K562 (cell line): ENCODE measurements at regions not wholly inside any gene's neighbourhood (a gene's known extent, or its start where the extent isn't known, plus 50 kb on each side); places are given as distances from the start of the nearest gene placed in this dataset.

ENCODE experiments used
- ATAC-seq: fragments of 200-7000 bp; cut with Tn5 transposase; 3 replicates; pipeline ENCODE4 v1.9.1; 2020; ENCODE audit warnings: moderate library complexity
- BruUV-seq: library from RNA; stranded (reverse); fragments of 400-500 nt; replicated peaks from 2 replicates; lab custom pipeline; 2021; lab: Mats Ljungman, UMichigan
- CTCF ChIA-PET: fragments of 300-600 bp; formaldehyde crosslinking; extraction: SDS; loops from one replicate; lab custom pipeline; 2021; ENCODE audit warnings: low intra/inter-chr PET ratio; lab: Yijun Ruan, JAX
- POLR2A ChIA-PET: fragments of 300-600, 350-650 bp; sonication (Branson Sonifier 250); formaldehyde crosslinking; extraction: SDS; loops from one replicate; lab custom pipeline; 2021; ENCODE audit warnings: antibody characterized with exemption, inconsistent platforms; lab: Yijun Ruan, JAX
- DNase-seq, 4 experiments: peaks; one replicate each; pipeline versions ENCODE4 v3.0.0 to v3.0.0-alpha.2; 2011 to 2018; ENCODE audit warnings: low spot score in 3 of 4, mixed read lengths in 3 of 4; ENCODE audit errors: extremely low read depth in 1 of 4
- FAIRE-seq: peaks from 2 replicates; lab custom pipeline; 2011; peaks lifted over from hg19 to GRCh38; lab: Jason Lieb, UNC
- H2AFZ ChIP-seq: 2 replicates; pipeline ENCODE4 v1.6.0; 2011; ENCODE audit warnings: low read depth, low read length, control low read depth, inconsistent platforms
- H3K27ac ChIP-seq: fragments of 200-600 bp; 3 replicates; pipeline ENCODE4 v1.8.0; 2011; ENCODE audit warnings: low read depth, mild to moderate bottlenecking, control low read depth, inconsistent platforms, low read length, moderate library complexity, mixed read lengths; ENCODE audit errors: extremely low read depth
- H3K27me3 ChIP-seq, 2 experiments: fragments of 300-600 bp in 1 of 2; 2 replicates in 1 of 2; 3 replicates in 1 of 2; pipeline versions ENCODE4 v1.6.0 to v1.8.0; 2011; ENCODE audit warnings: inconsistent platforms in 2 of 2, low read length in 2 of 2, mild to moderate bottlenecking in 1 of 2, mixed read lengths in 1 of 2, moderate library complexity in 1 of 2; ENCODE audit not compliant: control insufficient read depth in 2 of 2, insufficient read depth in 2 of 2
- H3K36me3 ChIP-seq: fragments of 300-600 bp; 3 replicates; pipeline ENCODE4 v1.8.0; 2011; ENCODE audit warnings: mild to moderate bottlenecking, low read length, inconsistent platforms; ENCODE audit not compliant: control insufficient read depth, insufficient read depth
- H3K4me1 ChIP-seq, 2 experiments: fragments of 200-600 bp in 1 of 2; replicated peaks in 1 of 2; 2 replicates in 1 of 2; 3 replicates in 1 of 2; pipeline versions ENCODE4 v1.5.1 to v1.8.0; 2011; ENCODE audit warnings: inconsistent platforms in 2 of 2, low read length in 2 of 2, mild to moderate bottlenecking in 1 of 2, mixed read lengths in 1 of 2, moderate library complexity in 1 of 2; ENCODE audit not compliant: control insufficient read depth in 2 of 2, insufficient read depth in 2 of 2
- H3K4me2 ChIP-seq: 2 replicates; pipeline ENCODE4 v1.6.1; 2011; ENCODE audit warnings: low read length, control low read depth, inconsistent platforms, mixed read lengths; ENCODE audit not compliant: insufficient read depth
- H3K4me3 ChIP-seq: fragments of 200-600 bp; sonication (generic), shearing (Covaris generic); 2 replicates; pipeline ENCODE4 v1.5.1; 2016; ENCODE audit warnings: control low read depth, inconsistent platforms
- H3K79me2 ChIP-seq: fragments of 200-600 bp; 3 replicates; pipeline ENCODE4 v1.8.0; 2011; ENCODE audit warnings: low read length, inconsistent platforms; ENCODE audit not compliant: control insufficient read depth, insufficient read depth
- H3K9ac ChIP-seq, 2 experiments: 2 replicates each; pipeline versions ENCODE4 v1.6.0 to v1.6.1; 2011; ENCODE audit warnings: low read depth in 2 of 2, low read length in 2 of 2, control low read depth in 1 of 2, inconsistent platforms in 1 of 2, mild to moderate bottlenecking in 1 of 2, mixed read lengths in 1 of 2; ENCODE audit not compliant: insufficient read depth in 1 of 2
- H3K9me1 ChIP-seq: one replicate; pipeline ENCODE4 v1.6.0; 2011; ENCODE audit warnings: inconsistent platforms, mild to moderate bottlenecking, low read length, moderate library complexity; ENCODE audit not compliant: control insufficient read depth, insufficient read depth
- H3K9me3 ChIP-seq: replicated peaks from 2 replicates; pipeline ENCODE4 v1.5.1; 2011; ENCODE audit warnings: low read depth, low read length, inconsistent platforms; ENCODE audit not compliant: control insufficient read depth, insufficient read depth
- H4K20me1 ChIP-seq: replicated peaks from 2 replicates; pipeline ENCODE4 v1.6.1; 2011; ENCODE audit warnings: low read length, inconsistent platforms, mixed read lengths; ENCODE audit not compliant: control insufficient read depth, insufficient read depth
- BHLHE40 ChIP-seq: IDR thresholded peaks from 2 replicates; pipeline ENCODE4 v1.6.1; 2011; ENCODE audit warnings: low read length, improper control_type of control experiment
- CBFB ChIP-seq: sonication (generic); formaldehyde crosslinking; IDR thresholded peaks from 2 replicates; pipeline ENCODE4 v1.4.0; 2020; ENCODE audit warnings: mild to moderate bottlenecking, missing genetic modification reagents
- CSDE1 ChIP-seq, 2 experiments: fragments of 450-650 bp; IDR thresholded peaks; 2 replicates each; pipeline ENCODE4 v1.6.1; 2016; ENCODE audit warnings: mild to moderate bottlenecking in 1 of 2
- HDAC6 ChIP-seq: IDR thresholded peaks from 2 replicates; pipeline ENCODE4 v1.6.1; 2012; ENCODE audit warnings: low read depth, mild to moderate bottlenecking, control low read depth, inconsistent platforms, low read length, moderate library complexity
- KAT8 ChIP-seq: fragments of 450-650 bp; IDR thresholded peaks from 2 replicates; pipeline ENCODE4 v1.6.1; 2016; ENCODE audit warnings: low read depth, mild to moderate bottlenecking
- LEF1 ChIP-seq: fragments of 450-650 bp; IDR thresholded peaks from 2 replicates; pipeline ENCODE4 v1.6.1; 2016; ENCODE audit warnings: mild to moderate bottlenecking
- MECOM ChIP-seq: fragments of 250-450 bp; sonication (Bioruptor Pico); IDR thresholded peaks from 2 replicates; pipeline ENCODE4 v1.8.0; 2022; ENCODE audit warnings: inconsistent platforms
- MTA1 ChIP-seq: fragments of 450-650 bp; IDR thresholded peaks from 2 replicates; pipeline ENCODE4 v1.6.1; 2017; ENCODE audit warnings: borderline replicate concordance
- SIN3A ChIP-seq, 2 experiments: fragments of 150-350 bp in 1 of 2; IDR thresholded peaks; 2 replicates each; pipeline ENCODE4 v1.6.1; 2011 to 2016; ENCODE audit warnings: borderline replicate concordance in 2 of 2, low read depth in 2 of 2, low read length in 2 of 2, mild to moderate bottlenecking in 2 of 2, moderate library complexity in 2 of 2; ENCODE audit not compliant: control insufficient read depth in 1 of 2
- SRSF3 ChIP-seq: fragments of 200-400 bp; formaldehyde crosslinking; IDR thresholded peaks from 2 replicates; pipeline ENCODE4 v1.6.1; 2016; ENCODE audit warnings: mild to moderate bottlenecking, low read length, moderate library complexity; ENCODE audit not compliant: insufficient read depth
- ZBTB17 ChIP-seq: fragments of 450-650 bp; formaldehyde crosslinking; IDR thresholded peaks from 2 replicates; pipeline ENCODE4 v1.4.0; 2020; ENCODE audit warnings: mild to moderate bottlenecking
- ZNF12 ChIP-seq: sonication (generic); formaldehyde crosslinking; IDR thresholded peaks from 2 replicates; pipeline ENCODE4 v1.4.0; 2020; ENCODE audit warnings: mild to moderate bottlenecking, missing genetic modification reagents
- ZNF133 ChIP-seq: fragments of 250-450 bp; sonication (Bioruptor Pico); IDR thresholded peaks from 2 replicates; pipeline ENCODE4 v1.4.0; 2020; ENCODE audit warnings: mild to moderate bottlenecking
- ZNF282 ChIP-seq: sonication (generic); formaldehyde crosslinking; IDR thresholded peaks from 2 replicates; pipeline ENCODE4 v1.8.1; 2023; ENCODE audit warnings: missing genetic modification reagents
- ZNF764 ChIP-seq: fragments of 250-450 bp; sonication (Bioruptor Pico); IDR thresholded peaks from 2 replicates; pipeline ENCODE4 v1.4.0; 2020; ENCODE audit warnings: low read depth, mild to moderate bottlenecking, moderate library complexity
- WGBS: fragments of 100-300 bp; shearing (Covaris generic); methylation state at CpG from one replicate; pipeline ENCODE4 v1.1.6; 2016; ENCODE audit warnings: low coverage, mixed read lengths; ENCODE audit not compliant: insufficient coverage; ENCODE audit errors: missing lambda C conversion rate; 5-methylcytosine and 5-hydroxymethylcytosine counted together
- in situ Hi-C: fragments of 300-500 bp; cut with MboI; formaldehyde crosslinking; loops from 4 replicates; pipeline ENCODE4 v1.15.0; 2018; ENCODE audit warnings: inconsistent platforms, mixed read lengths
- intact Hi-C: fragments of 100-400 bp; cut with micrococcal nuclease; formaldehyde crosslinking; loops from 2 replicates; pipeline ENCODE4 v1.14.2; 2022
- TF ChIP-seq, protein P1 (sequence below): sonication (generic); formaldehyde crosslinking; IDR thresholded peaks from 2 replicates; pipeline ENCODE4 v1.5.0; 2020; ENCODE audit warnings: missing genetic modification reagents
- TF ChIP-seq, protein P2 (sequence below): sonication (generic); formaldehyde crosslinking; IDR thresholded peaks from 2 replicates; pipeline ENCODE4 v1.8.0; 2023; ENCODE audit warnings: mild to moderate bottlenecking, missing genetic modification reagents
- TF ChIP-seq, protein P3 (sequence below): sonication (generic); formaldehyde crosslinking; IDR thresholded peaks from 2 replicates; pipeline ENCODE4 v1.8.0; 2022; ENCODE audit warnings: mild to moderate bottlenecking, low read depth, missing genetic modification reagents

DNA sequence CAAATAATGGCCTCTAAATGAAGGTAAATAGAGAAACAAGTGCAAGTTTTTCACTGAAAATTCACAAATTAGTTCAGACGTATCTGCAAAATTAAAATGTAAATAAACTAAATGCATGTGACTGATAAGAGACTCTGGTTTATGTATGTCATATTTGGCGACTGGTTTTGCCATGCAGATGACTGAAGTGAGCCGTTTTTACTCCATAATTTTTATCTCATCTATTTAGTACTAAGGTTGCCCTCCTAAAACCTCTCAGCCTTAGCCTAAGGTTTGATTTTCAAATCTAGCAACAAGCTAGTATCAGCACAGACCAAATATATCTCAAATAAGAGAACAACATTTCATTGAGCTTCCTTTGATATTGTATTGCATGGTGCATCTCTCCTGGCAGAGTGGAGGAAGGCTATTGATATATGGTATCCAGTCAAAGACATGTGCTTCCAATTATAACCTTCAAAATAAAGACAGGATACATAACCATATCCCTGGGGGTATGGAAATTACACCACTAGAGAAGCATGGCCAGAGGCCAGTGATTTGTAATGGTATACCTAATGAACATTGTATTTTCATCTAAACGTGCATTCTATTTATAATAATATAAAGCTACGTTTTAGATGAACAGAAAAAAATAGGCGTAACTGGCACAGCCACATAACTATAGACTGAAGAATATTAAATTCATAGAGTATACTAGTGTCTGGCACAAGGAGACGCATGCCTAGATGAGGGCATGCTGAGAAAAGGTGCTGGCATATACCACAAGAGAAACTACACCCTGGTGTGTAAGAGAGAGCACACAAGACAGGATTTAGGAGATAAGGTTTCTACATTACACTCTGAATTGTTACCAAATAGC lies 392.6 kb upstream of the INTU start:
- POLR2A ChIA-PET: no interaction called here
- FAIRE-seq (no peak), ATAC-seq (no peak), DNase-seq (no peak)
- no peaks in the 10 kb centered on the region for H3K4me1 ChIP-seq
- H3K9me3 ChIP-seq: no peaks in the 10 kb centered on the region
- H3K36me3 ChIP-seq: no peaks in the 10 kb centered on the region
- no TSS peak for BruUV-seq
- 2% methylated on average over 7 of the region's 7 CpGs for WGBS
- H4K20me1 ChIP-seq: no peaks in the 10 kb centered on the region; the same call in 1 of the 2 replicates
- H3K27me3 ChIP-seq: no peaks in the 10 kb centered on the region
- no peaks in the 10 kb centered on the region for H3K79me2 ChIP-seq
- H2AFZ ChIP-seq: no peak overlapping the region
- CTCF ChIA-PET: no interaction called here
- intact Hi-C loops: no loop called here
- in situ Hi-C loops: no loop called here
- no peak overlapping the region for H3K9ac ChIP-seq
- no peaks in the 10 kb centered on the region for H3K9me1 ChIP-seq
- no peak overlapping the region for H3K4me2 ChIP-seq
- no peak overlapping the region for H3K27ac ChIP-seq
- no peak overlapping the region for H3K4me3 ChIP-seq
- TF ChIP-seq LEF1 (no peak), ZNF282 (no peak), KAT8 (no peak), SIN3A (IDR thresholded peaks at IDR 0.05; ENCODE audit: borderline replicate concordance in 2 of 2, control insufficient read depth in 1 of 2, low read depth in 2 of 2, low read length in 2 of 2) (no peak), HDAC6 (no peak), BHLHE40 (no peak), CBFB (CRISPR knock-in tag) (no peak), ZNF133 (CRISPR knock-in tag) (no peak), CSDE1 (IDR thresholded peaks at IDR 0.05) (no peak), ZNF12 (no peak), ZNF764 (CRISPR knock-in tag) (no peak), MTA1 (no peak), MECOM (CRISPR knock-in tag) (no peak), ZBTB17 (CRISPR knock-in tag) (no peak), SRSF3 (no peak)
- TF ChIP-seq, protein P1, sequence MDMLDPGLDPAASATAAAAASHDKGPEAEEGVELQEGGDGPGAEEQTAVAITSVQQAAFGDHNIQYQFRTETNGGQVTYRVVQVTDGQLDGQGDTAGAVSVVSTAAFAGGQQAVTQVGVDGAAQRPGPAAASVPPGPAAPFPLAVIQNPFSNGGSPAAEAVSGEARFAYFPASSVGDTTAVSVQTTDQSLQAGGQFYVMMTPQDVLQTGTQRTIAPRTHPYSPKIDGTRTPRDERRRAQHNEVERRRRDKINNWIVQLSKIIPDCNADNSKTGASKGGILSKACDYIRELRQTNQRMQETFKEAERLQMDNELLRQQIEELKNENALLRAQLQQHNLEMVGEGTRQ (CRISPR knock-in tag): no peak
- TF ChIP-seq, protein P2, sequence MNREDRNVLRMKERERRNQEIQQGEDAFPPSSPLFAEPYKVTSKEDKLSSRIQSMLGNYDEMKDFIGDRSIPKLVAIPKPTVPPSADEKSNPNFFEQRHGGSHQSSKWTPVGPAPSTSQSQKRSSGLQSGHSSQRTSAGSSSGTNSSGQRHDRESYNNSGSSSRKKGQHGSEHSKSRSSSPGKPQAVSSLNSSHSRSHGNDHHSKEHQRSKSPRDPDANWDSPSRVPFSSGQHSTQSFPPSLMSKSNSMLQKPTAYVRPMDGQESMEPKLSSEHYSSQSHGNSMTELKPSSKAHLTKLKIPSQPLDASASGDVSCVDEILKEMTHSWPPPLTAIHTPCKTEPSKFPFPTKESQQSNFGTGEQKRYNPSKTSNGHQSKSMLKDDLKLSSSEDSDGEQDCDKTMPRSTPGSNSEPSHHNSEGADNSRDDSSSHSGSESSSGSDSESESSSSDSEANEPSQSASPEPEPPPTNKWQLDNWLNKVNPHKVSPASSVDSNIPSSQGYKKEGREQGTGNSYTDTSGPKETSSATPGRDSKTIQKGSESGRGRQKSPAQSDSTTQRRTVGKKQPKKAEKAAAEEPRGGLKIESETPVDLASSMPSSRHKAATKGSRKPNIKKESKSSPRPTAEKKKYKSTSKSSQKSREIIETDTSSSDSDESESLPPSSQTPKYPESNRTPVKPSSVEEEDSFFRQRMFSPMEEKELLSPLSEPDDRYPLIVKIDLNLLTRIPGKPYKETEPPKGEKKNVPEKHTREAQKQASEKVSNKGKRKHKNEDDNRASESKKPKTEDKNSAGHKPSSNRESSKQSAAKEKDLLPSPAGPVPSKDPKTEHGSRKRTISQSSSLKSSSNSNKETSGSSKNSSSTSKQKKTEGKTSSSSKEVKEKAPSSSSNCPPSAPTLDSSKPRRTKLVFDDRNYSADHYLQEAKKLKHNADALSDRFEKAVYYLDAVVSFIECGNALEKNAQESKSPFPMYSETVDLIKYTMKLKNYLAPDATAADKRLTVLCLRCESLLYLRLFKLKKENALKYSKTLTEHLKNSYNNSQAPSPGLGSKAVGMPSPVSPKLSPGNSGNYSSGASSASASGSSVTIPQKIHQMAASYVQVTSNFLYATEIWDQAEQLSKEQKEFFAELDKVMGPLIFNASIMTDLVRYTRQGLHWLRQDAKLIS (CRISPR knock-in tag): no peak
- TF ChIP-seq, protein P3, sequence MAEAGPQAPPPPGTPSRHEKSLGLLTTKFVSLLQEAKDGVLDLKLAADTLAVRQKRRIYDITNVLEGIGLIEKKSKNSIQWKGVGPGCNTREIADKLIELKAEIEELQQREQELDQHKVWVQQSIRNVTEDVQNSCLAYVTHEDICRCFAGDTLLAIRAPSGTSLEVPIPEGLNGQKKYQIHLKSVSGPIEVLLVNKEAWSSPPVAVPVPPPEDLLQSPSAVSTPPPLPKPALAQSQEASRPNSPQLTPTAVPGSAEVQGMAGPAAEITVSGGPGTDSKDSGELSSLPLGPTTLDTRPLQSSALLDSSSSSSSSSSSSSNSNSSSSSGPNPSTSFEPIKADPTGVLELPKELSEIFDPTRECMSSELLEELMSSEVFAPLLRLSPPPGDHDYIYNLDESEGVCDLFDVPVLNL (CRISPR knock-in tag): no peak
